CD4-positive, alpha-beta T cell treated with Interleukin-15 for 1 hour (primary cell): ENCODE measurements at regions not wholly inside any gene's neighbourhood (a gene's known extent, or its start where the extent isn't known, plus 50 kb on each side); places are given as distances from the start of the nearest gene placed in this dataset.
"Not testable (repeated sequence)": the region's sequence is repeated elsewhere in the genome, so short reads cannot be mapped to it uniquely, and the experiment has no call there.

ENCODE experiments used
- DNase-seq: peaks from one replicate; pipeline ENCODE4 v3.0.0-alpha.2; 2020

DNA sequence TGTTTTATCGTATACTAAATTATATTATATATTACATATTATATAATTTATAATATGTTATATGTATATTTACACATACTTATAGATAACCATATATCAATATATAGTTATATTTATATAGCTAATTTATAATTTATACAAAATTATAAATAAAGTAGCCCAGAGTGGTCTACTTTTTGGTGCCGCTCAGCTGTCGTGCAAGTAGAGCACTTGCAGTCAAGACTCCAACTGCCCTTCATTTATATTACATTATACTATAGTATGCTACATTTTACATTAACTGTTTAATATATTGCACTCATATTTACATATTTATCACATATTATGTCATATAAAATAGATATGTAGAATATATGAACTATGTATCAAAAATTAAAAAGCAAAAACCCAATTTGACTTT, 1124.7 kb upstream of the MIR17HG start:
- no peak for DNase-seq

DNA sequence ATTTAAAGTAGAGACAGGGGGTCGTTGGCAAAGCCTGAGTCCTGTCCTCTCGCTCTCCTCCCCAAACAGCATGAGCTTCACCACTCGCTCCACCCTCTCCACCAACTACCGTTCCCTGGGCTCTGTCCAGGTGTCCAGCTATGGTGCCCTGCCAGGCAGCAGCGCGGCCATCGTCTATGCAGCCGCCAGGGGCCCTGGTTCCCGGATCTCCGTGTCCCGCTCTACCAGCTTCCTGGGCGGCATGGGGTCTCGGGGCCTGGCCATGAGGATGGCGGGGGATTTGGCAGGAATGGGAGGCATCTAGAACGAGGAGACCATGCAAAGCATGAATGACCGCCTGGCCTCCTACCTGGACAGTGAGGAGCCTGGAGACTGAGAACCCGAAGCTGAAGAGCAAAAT, 1117.2 kb upstream of the MIR17HG start:
- DNase-seq, result no peak

DNA sequence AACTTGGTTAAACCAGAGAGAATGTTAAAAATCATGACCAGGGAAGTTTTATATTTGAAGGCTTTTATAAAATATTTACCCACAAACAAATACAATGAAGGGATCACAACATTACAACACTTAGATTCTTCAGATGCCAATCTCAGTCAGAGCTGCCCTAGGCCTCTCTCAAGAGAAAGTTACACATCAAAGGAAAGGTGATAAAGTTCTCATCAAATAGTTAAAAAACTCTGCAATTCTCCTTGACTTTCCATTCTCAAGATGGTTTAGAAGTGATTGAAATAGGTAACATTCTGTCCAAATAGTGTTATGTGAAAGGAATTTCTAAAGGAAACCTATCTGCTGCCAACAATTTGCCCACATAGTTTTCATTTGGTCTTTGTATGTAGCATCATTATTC, 1115.2 kb upstream of the MIR17HG start:
- DNase-seq, result no peak

DNA sequence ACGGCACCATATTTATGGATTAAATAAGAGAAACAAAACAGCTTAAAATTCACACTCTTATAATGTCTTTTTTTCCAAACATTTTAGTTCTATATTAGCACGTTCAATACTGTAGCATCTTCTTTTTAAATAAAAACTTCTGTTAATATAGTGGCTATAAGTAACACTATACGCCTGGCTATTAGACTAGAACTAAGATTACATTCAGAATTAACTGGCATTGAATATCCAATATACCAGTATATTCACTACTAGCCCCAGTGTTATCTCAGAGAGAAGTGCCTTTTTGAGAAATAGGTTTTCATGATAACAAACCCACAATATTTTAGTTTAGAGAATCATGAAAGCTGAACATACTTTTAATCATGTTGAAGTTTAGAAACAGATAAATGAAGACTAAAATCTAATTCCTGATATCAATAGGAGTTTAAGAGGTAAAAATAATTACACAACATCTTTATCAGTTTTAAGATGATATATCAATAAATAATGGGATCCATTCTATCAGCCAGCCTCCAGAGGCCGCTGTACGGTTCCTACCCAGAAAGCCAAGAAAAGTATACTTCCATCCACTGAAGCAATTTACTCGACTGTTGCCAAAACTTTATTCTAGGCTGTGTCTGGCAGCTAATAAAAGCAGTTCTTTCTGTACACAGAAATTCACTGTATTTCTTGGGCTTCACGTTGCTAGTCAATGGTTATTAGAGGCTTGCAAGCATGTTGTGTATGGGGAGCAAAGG, 1113.4 kb upstream of the MIR17HG start:
- DNase-seq, result no peak

DNA sequence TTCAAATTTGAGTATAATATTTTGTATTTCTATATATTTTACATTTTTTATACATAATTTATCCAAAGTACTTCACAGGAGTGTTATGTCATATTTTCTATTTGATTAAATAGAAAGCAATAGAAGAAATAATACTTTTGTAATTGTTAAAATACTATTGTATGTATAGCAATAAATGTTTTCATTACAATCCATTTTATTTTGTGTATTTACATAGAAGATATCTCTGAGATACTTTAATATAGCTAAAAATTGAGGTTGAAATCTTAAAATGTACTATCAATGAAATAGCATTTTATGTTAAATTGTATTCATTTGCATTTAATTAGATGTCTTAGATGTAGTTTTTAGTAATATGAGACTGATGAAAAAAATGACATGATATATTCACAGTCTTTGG, 1109.6 kb upstream of the MIR17HG start:
- DNase-seq, result no peak

DNA sequence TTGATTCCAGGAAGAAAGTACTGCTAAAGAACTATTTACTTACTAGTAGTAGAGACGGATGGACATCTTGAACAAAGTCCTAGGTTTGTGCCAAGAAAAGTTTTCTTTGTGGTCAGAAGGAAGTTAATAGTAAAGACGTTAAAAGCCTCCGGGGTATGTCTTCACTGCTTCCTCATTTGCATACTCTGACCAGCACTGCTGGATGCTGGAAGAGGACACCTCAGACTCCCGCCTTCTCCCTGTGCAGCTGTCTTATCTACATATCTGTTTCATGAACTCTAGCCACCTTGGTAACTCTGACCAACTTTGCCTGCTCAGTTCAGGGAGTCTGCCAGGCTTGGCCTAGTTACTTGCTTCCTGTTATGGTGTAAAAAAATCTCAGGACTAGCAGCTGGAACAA, 1109.1 kb upstream of the MIR17HG start:
- no peak for DNase-seq

DNA sequence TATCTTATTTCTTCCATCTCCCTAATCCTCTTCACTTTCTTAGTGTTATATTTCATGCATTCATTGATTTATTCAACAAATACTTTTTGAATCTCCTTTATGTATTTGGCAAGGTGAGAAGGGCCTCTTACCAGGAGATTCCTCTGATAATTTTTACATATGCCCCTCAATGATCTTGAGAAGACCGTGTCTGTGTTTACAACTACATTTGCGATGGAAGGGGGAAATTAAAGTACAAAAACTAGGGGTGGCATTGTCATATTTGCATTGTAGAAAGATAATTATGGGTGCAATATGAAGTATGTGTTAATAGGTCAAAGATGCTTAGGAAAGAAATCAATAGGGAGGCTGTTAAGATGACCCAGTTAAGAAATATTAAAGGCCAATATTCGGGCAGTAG, 1108.4 kb upstream of the MIR17HG start:
- DNase-seq, result no peak

DNA sequence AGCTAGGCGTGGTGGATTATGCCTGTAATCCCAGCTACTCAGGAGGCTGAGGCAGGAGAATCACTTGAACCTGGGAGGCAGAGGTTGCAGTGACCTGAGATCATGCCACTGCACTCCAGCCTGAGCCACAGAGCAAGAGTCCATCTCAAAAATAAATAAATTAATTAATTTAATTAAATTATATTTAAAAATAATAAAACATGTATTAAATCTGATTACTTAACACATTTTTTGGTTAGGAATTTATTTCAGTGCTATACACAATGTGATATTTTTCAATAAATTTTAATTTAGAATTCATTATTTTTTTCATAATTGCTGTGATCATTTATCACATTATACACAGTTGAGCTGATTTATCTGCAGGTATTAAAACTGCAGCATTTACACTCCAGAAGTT, 1101.5 kb upstream of the MIR17HG start:
- DNase-seq, result no peak

DNA sequence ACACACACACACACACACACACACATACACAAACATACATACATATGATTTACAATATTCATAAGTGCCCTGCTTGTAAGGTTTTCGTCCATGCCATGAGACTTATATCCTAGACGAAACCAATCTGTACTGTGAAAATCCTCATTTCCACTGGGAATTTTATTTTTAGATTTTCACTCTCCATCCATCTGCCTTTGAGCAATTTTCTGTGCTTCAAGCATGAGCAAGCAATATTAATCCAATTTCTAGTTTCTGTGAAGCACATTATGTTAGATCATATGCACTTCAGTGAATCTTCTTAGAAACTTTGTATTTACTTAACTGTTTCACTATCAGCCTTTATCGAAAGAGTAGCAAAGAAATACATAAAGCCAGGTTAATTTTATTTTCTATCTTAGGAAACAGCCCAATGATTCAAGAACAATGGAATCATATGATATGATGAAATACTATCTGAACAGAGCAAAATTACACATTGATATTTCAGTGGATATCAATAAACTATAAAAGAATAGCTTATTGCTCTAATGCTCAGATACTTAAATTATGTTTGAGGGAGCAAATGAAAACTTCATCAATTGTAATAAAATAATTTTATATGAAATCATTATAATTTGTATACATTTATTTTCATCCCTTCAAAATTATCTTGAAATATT, 1100.7 kb upstream of the MIR17HG start:
- no peak for DNase-seq

DNA sequence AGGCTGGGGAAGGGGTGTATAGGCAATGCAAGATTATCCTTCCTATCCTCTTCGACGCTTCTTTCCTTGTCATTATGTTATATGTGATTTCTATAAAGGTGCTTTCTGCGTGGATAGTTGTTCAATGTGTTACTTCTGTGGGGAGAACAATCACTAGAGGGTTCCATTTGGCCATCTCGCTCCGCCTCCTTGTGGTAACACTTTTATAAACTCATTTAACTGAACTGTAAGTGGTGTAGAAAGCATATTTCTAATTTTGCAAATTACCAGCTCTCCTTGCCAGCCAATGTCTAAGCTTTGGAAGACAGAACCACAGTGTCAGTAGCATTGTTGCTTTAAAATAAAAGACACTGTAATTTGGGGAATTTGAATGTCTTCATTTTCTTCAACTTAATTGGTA, 1093.7 kb upstream of the MIR17HG start:
- no peak for DNase-seq

DNA sequence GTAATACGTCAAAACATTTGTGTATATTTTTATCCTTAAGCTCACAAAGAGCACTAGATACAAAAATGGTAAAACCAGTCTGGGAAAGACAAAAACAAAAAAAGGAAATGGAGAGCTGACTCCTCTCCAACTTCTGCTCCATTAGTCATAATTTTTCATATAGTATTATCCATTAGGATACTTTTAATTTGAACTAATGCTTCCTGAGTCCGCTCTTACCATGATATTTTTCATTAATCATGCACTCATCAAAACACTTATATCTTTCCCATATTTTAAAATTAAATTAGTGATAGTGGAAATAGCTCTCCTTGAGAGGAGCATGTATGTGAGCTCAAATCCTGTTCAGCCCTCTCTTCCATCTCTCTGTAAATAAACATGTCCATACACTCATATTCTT, 1093.0 kb upstream of the MIR17HG start:
- no peak for DNase-seq

DNA sequence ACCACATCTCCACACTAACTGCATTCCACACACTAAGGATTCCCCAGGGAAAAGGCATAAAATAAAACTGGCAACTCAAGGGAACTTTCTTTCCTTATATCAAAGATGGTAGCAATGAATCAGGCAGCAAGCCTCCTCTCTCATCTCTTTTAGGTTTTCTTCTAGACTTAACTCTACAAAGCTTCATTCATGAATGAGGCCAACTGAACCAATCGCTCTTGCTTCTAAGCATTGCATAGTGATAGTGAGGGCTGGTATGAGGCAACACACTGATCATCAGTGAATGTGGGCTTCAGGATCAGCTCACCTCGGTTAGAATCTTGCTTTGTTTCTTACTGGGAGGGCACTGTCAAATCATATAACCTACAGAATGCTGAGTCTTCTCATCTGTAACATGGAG, 1090.7 kb upstream of the MIR17HG start:
- DNase-seq, result no peak

DNA sequence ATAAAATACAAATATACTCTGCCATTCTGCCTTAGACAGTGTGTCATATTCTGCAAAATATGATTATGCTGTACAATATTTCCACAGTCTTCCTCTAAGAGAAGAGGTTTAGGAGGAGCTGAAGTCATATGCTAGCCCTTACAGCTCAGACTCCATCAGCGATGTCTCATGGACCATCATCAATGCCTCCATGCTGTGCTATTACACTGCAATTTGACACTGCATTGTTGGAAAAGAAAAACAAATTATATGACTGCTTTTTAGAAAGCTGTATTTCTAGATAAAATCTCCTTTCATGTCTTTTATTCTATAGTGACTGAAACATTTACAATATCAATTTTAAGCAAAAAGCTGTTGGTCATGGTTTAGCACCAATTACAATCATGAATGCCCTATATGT, 1089.4 kb upstream of the MIR17HG start:
- no peak for DNase-seq

DNA sequence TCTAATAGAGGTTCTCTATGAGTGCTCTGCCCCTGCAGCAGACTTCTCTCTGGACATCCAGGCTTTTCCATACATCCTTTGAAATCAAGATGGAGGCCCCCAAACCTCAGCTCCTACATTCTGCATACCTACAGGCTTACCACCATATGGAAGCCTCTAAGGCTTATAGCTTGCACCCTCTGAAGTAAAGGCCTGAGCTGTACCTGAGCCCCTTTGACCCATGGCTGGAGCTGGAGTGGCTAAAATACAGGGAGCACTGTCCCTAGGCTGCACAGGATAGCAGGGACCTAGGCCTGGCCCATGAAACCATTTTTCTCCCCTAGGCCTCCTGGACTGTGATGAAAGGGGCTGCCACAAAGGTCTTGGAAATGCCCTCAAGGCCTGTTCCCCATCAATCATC, 1086.1 kb upstream of the MIR17HG start:
- DNase-seq, result no peak

DNA sequence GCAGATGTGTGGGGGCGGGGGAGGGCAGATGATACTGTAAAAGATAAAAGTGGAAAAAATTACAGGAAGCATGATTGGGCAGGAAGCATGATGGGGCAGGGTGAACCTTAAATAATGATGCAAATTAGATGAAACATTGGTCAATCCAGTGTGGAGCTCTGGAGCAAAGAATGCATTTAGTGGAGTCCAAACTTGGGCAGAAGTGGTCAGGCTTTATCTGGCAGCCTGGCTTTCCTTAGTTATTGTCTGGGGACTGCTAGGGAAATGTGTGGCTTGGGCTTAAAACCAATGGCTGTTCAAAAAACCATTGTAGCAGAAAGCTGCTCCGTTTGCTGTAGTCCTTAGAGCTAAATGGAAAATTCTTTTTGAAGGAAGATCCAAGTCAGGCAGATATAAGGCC, 1077.3 kb upstream of the MIR17HG start:
- DNase-seq, result no peak

DNA sequence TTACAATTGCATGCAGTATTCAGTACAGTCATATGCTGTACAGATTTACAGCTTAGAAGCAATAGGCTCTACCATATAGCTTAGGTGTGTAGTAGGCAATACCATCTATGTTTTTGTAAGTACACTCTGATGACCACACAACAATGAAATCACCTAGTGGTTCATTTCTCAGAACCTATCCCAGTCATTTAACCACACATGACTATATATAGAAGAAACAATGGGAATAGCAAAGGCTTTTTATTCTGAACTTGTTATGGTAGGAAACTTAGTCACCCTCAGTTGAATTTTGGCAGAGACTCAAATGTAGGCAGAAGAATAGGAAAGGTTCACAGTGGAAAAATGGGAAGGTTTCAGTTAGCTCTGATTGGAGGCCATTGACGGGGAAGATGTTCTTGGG, 1075.1 kb upstream of the MIR17HG start:
- no peak for DNase-seq

DNA sequence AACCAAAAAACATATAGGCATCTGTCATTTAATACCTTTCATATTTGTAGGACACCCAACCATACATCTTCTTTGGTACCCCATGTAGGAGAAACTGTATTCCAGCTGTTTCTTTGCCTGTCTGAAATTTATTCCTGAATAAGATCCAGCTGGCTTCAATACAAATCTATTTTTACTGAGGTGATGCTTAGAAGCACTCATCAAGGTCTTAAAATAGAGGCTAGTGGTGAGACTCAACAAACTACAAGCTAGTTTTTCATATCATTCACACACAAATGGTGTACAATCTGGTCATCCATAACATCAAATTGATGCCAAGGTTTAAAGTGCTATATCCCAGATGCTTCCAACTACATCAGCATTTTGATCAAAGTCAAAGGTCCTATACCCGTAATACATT, 1071.3 kb upstream of the MIR17HG start:
- no peak for DNase-seq

DNA sequence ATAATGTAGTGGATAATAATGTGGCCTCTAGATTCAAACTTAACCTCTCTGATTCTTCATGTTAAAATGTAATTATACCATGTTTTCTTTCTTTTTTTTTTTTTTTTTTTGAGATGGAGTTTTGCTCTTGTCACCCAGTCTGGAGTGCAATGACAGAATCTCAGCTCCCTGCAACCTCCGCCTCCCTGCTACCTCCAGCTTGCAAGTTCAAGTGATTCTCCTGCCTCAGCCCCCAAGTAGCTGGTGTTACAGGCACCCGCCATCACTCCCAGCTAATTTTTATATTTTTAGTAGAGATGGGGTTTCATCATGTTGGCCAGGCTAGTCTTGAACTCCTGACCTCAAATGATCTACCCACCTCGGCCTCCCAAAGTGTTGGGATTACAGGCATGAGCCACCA, 1069.3 kb upstream of the MIR17HG start:
- not testable (repeated sequence) for DNase-seq

DNA sequence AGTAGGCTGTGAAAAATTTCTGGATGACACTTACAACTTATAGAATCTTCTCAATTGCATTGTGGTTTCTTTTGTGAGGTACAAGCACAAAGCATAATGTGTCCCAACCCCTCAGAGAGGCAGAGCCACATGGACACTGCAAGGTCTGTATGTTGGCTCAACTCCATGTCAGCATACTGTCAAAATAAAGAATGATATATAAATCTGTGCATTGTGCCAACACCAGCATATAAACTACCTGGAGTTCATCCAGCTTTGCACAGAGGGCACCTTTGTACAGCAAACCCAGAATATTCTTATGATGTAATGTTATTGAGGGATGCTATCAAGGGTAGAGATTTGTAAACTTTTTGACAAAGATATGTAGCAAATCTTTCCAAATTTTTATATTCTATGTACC, 1065.8 kb upstream of the MIR17HG start:
- no peak for DNase-seq

DNA sequence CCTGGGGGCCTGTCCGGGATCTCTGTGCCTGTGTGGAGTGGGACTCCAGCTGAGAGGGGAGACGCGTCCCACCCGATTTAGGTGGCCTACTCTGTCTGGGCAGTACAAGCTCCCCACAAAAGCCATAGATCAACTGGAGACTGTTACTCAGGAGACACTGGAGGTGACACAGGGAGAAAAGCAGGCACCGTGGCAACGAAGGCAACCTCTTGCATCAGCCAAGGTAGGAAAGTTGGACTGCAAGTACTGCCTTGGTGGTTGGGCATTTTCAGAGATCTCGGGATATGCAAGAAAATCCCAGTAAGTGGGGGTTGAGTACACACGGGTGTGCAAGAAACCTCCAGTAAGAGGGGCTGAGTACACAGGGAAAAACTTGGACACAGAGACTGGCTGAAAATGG, 1060.0 kb upstream of the MIR17HG start:
- DNase-seq, result no peak

DNA sequence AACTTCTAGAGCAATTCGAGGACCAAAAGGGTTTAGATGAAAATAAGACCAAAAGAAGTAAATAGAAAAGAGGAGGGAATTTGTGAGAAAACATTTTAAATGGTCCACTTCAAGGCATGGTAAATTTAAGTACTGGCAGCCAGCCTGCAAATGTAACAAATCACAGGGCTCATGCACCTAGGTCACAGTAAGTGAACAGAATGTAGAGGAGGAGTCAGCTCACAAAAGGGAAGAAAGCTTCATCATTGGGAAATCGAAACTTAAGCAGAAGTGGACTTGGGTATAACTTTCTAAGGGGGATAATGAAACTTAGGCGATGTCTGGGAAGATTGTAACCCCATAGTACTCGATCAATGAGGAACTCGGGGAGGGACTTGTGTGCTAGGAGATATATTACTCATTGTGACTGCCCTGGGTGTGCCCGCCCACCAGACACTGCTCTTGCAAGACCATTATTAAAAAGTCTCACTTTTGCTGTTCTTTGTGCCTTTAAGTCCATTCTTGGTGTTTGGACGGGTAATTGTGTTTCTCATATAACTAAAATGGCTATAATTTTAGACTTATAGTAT, 1053.6 kb upstream of the MIR17HG start:
- no peak for DNase-seq

DNA sequence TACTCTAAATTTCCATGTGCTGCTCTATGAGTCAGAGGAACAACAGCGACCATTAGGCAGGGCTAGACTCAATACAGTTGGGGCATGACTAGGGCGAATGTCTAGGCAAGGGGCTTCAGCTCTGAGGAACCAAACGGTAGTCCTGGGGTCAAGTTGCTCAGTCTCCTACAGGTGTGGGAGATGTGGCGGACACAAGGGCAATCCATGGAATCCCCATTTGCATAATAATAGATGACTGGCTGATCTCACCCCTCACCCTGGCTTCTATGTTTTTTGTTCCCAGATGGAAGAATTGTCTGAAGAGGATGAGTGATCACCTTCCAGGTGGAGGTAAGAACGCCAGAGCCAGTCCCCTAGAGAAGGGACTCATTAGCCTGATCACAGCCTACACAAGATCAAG, 1048.2 kb upstream of the MIR17HG start:
- no peak for DNase-seq

DNA sequence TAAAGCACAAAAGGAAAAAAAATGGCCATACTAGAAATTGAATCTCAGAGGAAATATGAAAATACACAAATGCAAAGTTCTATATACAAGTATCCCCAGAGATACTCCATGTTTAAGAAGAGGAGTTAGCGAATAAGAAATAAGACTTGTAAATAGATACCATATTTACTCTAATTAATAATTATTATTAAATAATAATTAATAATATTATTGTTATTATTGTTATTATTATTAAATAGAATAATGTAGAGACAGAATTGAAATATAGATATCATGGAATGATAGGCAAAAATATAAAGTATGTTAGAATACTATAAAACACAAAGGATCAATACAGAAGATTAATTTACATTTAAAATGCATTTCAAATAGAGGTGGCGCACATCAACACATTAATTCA, 1047.5 kb upstream of the MIR17HG start:
- no peak for DNase-seq

DNA sequence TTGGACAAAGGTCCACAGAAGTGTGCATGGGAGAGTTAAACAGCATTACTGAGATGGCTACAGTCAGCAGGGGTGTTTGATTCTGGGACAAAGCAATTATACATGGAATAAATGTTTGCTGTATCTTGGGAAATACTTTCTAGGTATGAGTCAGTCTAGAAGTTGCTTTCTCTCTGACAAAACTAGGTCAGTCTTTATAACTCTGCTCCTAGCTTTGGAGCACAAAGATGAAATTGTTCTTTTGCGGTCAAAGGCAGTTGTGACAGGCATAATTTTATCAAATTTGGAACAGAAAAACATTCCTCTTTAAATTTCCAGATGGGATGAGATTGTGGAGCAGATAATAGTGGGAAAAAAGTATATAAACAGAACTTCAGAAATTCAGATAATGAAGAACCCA, 1045.4 kb upstream of the MIR17HG start:
- DNase-seq, result no peak

DNA sequence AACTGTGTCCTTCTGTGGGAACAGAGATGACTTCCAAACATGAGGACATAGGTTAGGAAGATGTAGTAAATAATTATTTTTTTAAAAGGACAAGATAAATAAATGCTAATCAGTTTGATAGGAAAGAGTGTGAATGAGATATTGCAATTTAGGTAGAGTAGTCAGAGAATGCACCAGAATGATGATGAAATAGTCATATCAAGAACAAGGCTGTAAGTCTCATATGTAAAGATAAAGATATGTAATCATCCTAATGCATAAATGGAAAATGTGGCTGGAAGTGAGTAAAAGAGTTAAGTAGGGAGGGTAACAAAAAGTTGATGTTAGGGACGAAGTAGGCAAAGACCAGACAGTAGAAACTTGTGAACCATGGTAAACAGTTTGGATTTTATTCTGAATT, 1041.7 kb upstream of the MIR17HG start:
- DNase-seq, result no peak
